GM12864 (cell line): ENCODE measurements at regions not wholly inside any gene's neighbourhood (a gene's known extent, or its start where the extent isn't known, plus 50 kb on each side); places are given as distances from the start of the nearest gene placed in this dataset.

Experiments used
- DNase-seq: peaks from one replicate; pipeline ENCODE4 v3.0.0-alpha.2; 2011; ENCODE audit warnings: low read depth
- H3K4me3 ChIP-seq: 2 replicates; pipeline ENCODE4 v1.5.1; 2011; ENCODE audit warnings: mild to moderate bottlenecking, low read depth, low read length, control low read depth
- CTCF ChIP-seq: IDR thresholded peaks from 2 replicates; pipeline ENCODE4 v1.5.1; 2011; ENCODE audit warnings: low read depth, mild to moderate bottlenecking, moderate library complexity, low read length, control low read depth, inconsistent platforms; ENCODE audit errors: missing control alignments

- no peak for DNase-seq
- TF ChIP-seq CTCF = no peak
- H3K4me3 ChIP-seq = no peak overlapping the region
Measured at GRCh38 chr11:96447208-96448110, 57.6 kb downstream of the JRKL start.

- H3K4me3 ChIP-seq = no peak overlapping the region
- DNase-seq = no peak
- TF ChIP-seq CTCF = no peak
Measured at GRCh38 chr11:96448225-96448624, 58.4 kb downstream of the JRKL start.

- no peak for TF ChIP-seq CTCF
- H3K4me3 ChIP-seq = no peak overlapping the region
- no peak for DNase-seq
Measured at GRCh38 chr11:96456111-96456510, 66.3 kb downstream of the JRKL start.

- DNase-seq = no peak
- no peak for TF ChIP-seq CTCF
- H3K4me3 ChIP-seq = no peak overlapping the region
Measured at GRCh38 chr11:96459751-96460150, 69.9 kb downstream of the JRKL start.

GRCh38 chr11:96461871-96462270 is 72.1 kb downstream of the JRKL start:
- no peak for DNase-seq
- no peak overlapping the region for H3K4me3 ChIP-seq
- TF ChIP-seq CTCF = no peak

GRCh38 chr11:96464700-96465307 is 75.0 kb downstream of the JRKL start:
- peak; percentile 24 for DNase-seq
- H3K4me3 ChIP-seq = no peak overlapping the region
- peak; percentile 69 for TF ChIP-seq CTCF
